Sigmoid colon (tissue), 4 donors: ENCODE measurements at regions not wholly inside any gene's neighbourhood (a gene's known extent, or its start where the extent isn't known, plus 50 kb on each side); places are given as distances from the start of the nearest gene placed in this dataset.

Experiments
- POLR2AphosphoS5 ChIP-seq, 4 donors: sonication (generic); formaldehyde crosslinking; IDR thresholded peaks; one replicate each; pipeline ENCODE4 v1.6.1; 2017; ENCODE audit warnings: antibody characterized with exemption in 4 of 4
- TF ChIP-seq, protein P1 (sequence below), 4 experiments: fragments of 450-650 bp in 3 of 4; fragments of 200-600 bp in 1 of 4; IDR thresholded peaks; one replicate each; pipeline ENCODE4 v1.5.1; 2016 to 2019; ENCODE audit warnings: antibody characterized with exemption in 4 of 4, mild to moderate bottlenecking in 3 of 4, moderate library complexity in 2 of 4

DNA sequence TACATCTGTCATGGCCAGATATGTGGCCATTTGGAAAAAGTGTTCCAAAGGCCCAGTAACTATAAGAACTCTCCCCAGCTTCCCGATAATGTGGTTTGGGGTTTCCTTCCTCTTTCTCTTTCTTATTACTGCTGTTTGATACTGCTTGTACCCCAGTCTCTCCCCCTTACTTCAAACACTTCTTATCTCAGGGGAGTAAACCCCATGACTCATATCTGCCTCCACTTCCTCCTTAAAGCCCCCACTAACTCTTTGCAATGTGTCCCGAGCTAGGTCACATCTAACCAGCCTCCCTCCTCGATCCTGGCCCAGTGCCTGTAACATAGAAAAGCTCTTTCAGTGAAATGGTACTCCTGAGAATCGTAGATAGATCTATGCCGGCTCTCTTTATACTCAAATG is 82.4 kb upstream of the STARD13 start:
- no peak for TF ChIP-seq POLR2AphosphoS5 (IDR thresholded peaks at IDR 0.05)
- TF ChIP-seq, protein P1, sequence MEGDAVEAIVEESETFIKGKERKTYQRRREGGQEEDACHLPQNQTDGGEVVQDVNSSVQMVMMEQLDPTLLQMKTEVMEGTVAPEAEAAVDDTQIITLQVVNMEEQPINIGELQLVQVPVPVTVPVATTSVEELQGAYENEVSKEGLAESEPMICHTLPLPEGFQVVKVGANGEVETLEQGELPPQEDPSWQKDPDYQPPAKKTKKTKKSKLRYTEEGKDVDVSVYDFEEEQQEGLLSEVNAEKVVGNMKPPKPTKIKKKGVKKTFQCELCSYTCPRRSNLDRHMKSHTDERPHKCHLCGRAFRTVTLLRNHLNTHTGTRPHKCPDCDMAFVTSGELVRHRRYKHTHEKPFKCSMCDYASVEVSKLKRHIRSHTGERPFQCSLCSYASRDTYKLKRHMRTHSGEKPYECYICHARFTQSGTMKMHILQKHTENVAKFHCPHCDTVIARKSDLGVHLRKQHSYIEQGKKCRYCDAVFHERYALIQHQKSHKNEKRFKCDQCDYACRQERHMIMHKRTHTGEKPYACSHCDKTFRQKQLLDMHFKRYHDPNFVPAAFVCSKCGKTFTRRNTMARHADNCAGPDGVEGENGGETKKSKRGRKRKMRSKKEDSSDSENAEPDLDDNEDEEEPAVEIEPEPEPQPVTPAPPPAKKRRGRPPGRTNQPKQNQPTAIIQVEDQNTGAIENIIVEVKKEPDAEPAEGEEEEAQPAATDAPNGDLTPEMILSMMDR (IDR thresholded peaks at IDR 0.05) = no peak
